H9 (cell line): ENCODE measurements at regions not wholly inside any gene's neighbourhood (a gene's known extent, or its start where the extent isn't known, plus 50 kb on each side); places are given as distances from the start of the nearest gene placed in this dataset.

ENCODE experiments used
- DNase-seq: peaks from one replicate; pipeline ENCODE4 v3.0.0-alpha.2; 2017
- H2AFZ ChIP-seq: one replicate; pipeline ENCODE4 v1.6.1; 2013; ENCODE audit warnings: mild to moderate bottlenecking, low read length, control low read depth, moderate library complexity
- H2AK5ac ChIP-seq: 2 replicates; pipeline ENCODE4 v1.6.1; 2013; ENCODE audit warnings: low read length, control low read depth, mixed read lengths; ENCODE audit not compliant: insufficient read length
- H2BK120ac ChIP-seq: one replicate; pipeline ENCODE4 v1.6.1; 2013; ENCODE audit warnings: low read depth, mild to moderate bottlenecking, low read length, control low read depth, inconsistent platforms; ENCODE audit not compliant: poor library complexity, severe bottlenecking
- H2BK12ac ChIP-seq: 2 replicates; pipeline ENCODE4 v1.6.1; 2013; ENCODE audit warnings: low read length, control low read depth, mixed read lengths, low read depth; ENCODE audit not compliant: insufficient read length
- H2BK15ac ChIP-seq: 2 replicates; pipeline ENCODE4 v1.6.1; 2013; ENCODE audit warnings: low read depth, low read length, control low read depth
- H2BK20ac ChIP-seq: one replicate; pipeline ENCODE4 v1.6.1; 2013; ENCODE audit warnings: low read depth, mild to moderate bottlenecking, low read length, control low read depth, inconsistent platforms; ENCODE audit not compliant: poor library complexity, severe bottlenecking
- H2BK5ac ChIP-seq: 2 replicates; pipeline ENCODE4 v1.6.1; 2013; ENCODE audit warnings: low read length, control low read depth, mixed read lengths; ENCODE audit not compliant: insufficient read length
- H3K14ac ChIP-seq: 2 replicates; pipeline ENCODE4 v1.6.1; 2013; ENCODE audit warnings: low read length, control low read depth; ENCODE audit not compliant: insufficient read depth
- H3K18ac ChIP-seq: 2 replicates; pipeline ENCODE4 v1.6.1; 2013; ENCODE audit warnings: low read depth, mild to moderate bottlenecking, mixed read lengths, low read length, control low read depth; ENCODE audit not compliant: insufficient read length
- H3K23ac ChIP-seq: 2 replicates; pipeline ENCODE4 v1.6.1; 2013; ENCODE audit warnings: low read length, control low read depth, mixed read lengths, low read depth; ENCODE audit not compliant: insufficient read length
- H3K23me2 ChIP-seq: 2 replicates; pipeline ENCODE4 v1.6.1; 2013; ENCODE audit warnings: low read depth, mild to moderate bottlenecking, mixed read lengths, low read length, control low read depth; ENCODE audit not compliant: insufficient read length, poor library complexity, severe bottlenecking
- H3K27ac ChIP-seq: 2 replicates; pipeline ENCODE4 v1.5.1; 2013; ENCODE audit warnings: low read length, control low read depth, mixed read lengths, low read depth; ENCODE audit not compliant: insufficient read length
- H3K27me3 ChIP-seq: 2 replicates; pipeline ENCODE4 v1.6.1; 2013; ENCODE audit warnings: low read length, control low read depth, inconsistent platforms; ENCODE audit not compliant: insufficient read depth
- H3K4ac ChIP-seq: 2 replicates; pipeline ENCODE4 v1.6.1; 2013; ENCODE audit warnings: low read depth, mild to moderate bottlenecking, control low read depth, inconsistent platforms, low read length, moderate library complexity
- H3K4me1 ChIP-seq: 2 replicates; pipeline ENCODE4 v1.6.1; 2013; ENCODE audit warnings: low read length, control low read depth, inconsistent platforms; ENCODE audit not compliant: insufficient read depth
- H3K4me2 ChIP-seq: 2 replicates; pipeline ENCODE4 v1.6.1; 2013; ENCODE audit warnings: low read length, control low read depth, mixed read lengths; ENCODE audit not compliant: insufficient read length, insufficient read depth
- H3K56ac ChIP-seq: 2 replicates; pipeline ENCODE4 v1.6.1; 2013; ENCODE audit warnings: low read depth, mild to moderate bottlenecking, mixed read lengths, low read length, control low read depth; ENCODE audit not compliant: insufficient read length
- H3K79me1 ChIP-seq: 2 replicates; pipeline ENCODE4 v1.6.1; 2013; ENCODE audit warnings: low read depth, mild to moderate bottlenecking, moderate library complexity, low read length, control low read depth, inconsistent platforms; ENCODE audit not compliant: insufficient read depth, poor library complexity, severe bottlenecking
- H3K79me2 ChIP-seq: 2 replicates; pipeline ENCODE4 v1.6.1; 2013; ENCODE audit warnings: low read length, control low read depth, inconsistent platforms; ENCODE audit not compliant: insufficient read depth
- H3K9ac ChIP-seq: 2 replicates; pipeline ENCODE4 v1.6.1; 2013; ENCODE audit warnings: low read length, control low read depth, mixed read lengths; ENCODE audit not compliant: insufficient read length; ENCODE audit errors: extremely low read depth
- H3K9me3 ChIP-seq: one replicate; pipeline ENCODE4 v1.6.1; 2013; ENCODE audit warnings: low read depth, low read length, inconsistent platforms; ENCODE audit not compliant: control insufficient read depth
- H3T11ph ChIP-seq: one replicate; pipeline ENCODE4 v1.6.1; 2013; ENCODE audit warnings: mild to moderate bottlenecking, low read length, control low read depth, inconsistent platforms
- H4K20me1 ChIP-seq: one replicate; pipeline ENCODE4 v1.6.1; 2013; ENCODE audit not compliant: control insufficient read depth, insufficient read length, insufficient read depth
- H4K5ac ChIP-seq: 2 replicates; pipeline ENCODE4 v1.6.1; 2013; ENCODE audit warnings: low read depth, mild to moderate bottlenecking, mixed read lengths, low read length, control low read depth; ENCODE audit not compliant: insufficient read length
- H4K8ac ChIP-seq: replicated peaks from 2 replicates; pipeline ENCODE4 v1.6.1; 2013; ENCODE audit warnings: low read length, control low read depth, mixed read lengths, low read depth; ENCODE audit not compliant: insufficient read length
- H4K91ac ChIP-seq: 2 replicates; pipeline ENCODE4 v1.6.1; 2013; ENCODE audit warnings: low read depth, mild to moderate bottlenecking, moderate library complexity, mixed read lengths, low read length, control low read depth; ENCODE audit not compliant: insufficient read length
- H3K27ac Mint-ChIP-seq, 3 experiments: 2 replicates in 2 of 3; 3 replicates in 1 of 3; pipeline ENCODE4 v1.8.0; 2020 to 2021; ENCODE audit warnings: mixed read lengths in 3 of 3, mild to moderate bottlenecking in 1 of 3, moderate library complexity in 1 of 3
- H3K27me3 Mint-ChIP-seq: 2 replicates; pipeline ENCODE4 v1.8.0; 2021; ENCODE audit warnings: low read depth, mild to moderate bottlenecking, moderate library complexity, mixed read lengths
- H3K36me3 Mint-ChIP-seq, 3 experiments: 2 replicates in 2 of 3; 3 replicates in 1 of 3; pipeline ENCODE4 v1.8.0; 2020 to 2021; ENCODE audit warnings: low read depth in 3 of 3, mixed read lengths in 3 of 3; ENCODE audit not compliant: insufficient read depth in 1 of 3
- H3K4me1 Mint-ChIP-seq, 2 experiments: 2 replicates each; pipeline ENCODE4 v1.8.0; 2020; ENCODE audit warnings: mixed read lengths in 2 of 2
- H3K4me3 Mint-ChIP-seq, 2 experiments: 2 replicates in 1 of 2; 3 replicates in 1 of 2; pipeline ENCODE4 v1.8.0; 2020 to 2021; ENCODE audit warnings: mild to moderate bottlenecking in 2 of 2, mixed read lengths in 2 of 2, moderate library complexity in 1 of 2
- H3K9me3 Mint-ChIP-seq, 2 experiments: 2 replicates in 1 of 2; 3 replicates in 1 of 2; pipeline ENCODE4 v1.8.0; 2020; ENCODE audit warnings: mild to moderate bottlenecking in 2 of 2, mixed read lengths in 2 of 2, moderate library complexity in 1 of 2
- CTCF ChIP-seq: fragments of 200-600 bp; sonication (generic); conservative IDR thresholded peaks from 3 replicates; pipeline ENCODE4 v1.8.0; 2021; ENCODE audit warnings: antibody characterized with exemption, mild to moderate bottlenecking
- WGBS: extraction: QIAGEN DNeasy Blood & Tissue Kit; methylation state at CpG from one replicate; pipeline ENCODE4 v1.1.7; 2013; ENCODE audit warnings: missing lambda C conversion rate, low lambda C conversion rate, mixed read lengths; ENCODE audit not compliant: insufficient read length; ENCODE audit errors: extremely low coverage; 5-methylcytosine and 5-hydroxymethylcytosine counted together

- peak overlapping the region in 2 of 3 experiments; percentile 19 to 38; a peak in 2 of 7 replicates for H3K27ac Mint-ChIP-seq
- H3T11ph ChIP-seq = no peak overlapping the region
- H3K18ac ChIP-seq = no peak overlapping the region
- no peak overlapping the region for H3K4ac ChIP-seq
- no peaks in the 10 kb centered on the region for H3K23me2 ChIP-seq
- no CpG with 5 or more reads among the region's 8 CpGs for WGBS
- H3K56ac ChIP-seq = no peak overlapping the region
- H3K79me1 ChIP-seq = no peaks in the 10 kb centered on the region
- H3K27me3 ChIP-seq = no peaks in the 10 kb centered on the region
- H3K9me3 Mint-ChIP-seq = peaks cover 0 to 2% of the 10 kb centered on the region in 2 experiments; a peak in 4 of 5 replicates
- no peak overlapping the region for H2BK15ac ChIP-seq
- H4K91ac ChIP-seq = no peak overlapping the region
- H2BK20ac ChIP-seq = no peak overlapping the region
- no peak overlapping the region for H2BK120ac ChIP-seq
- no peak for TF ChIP-seq CTCF
- no peaks in the 10 kb centered on the region for H4K20me1 ChIP-seq
- H3K4me1 Mint-ChIP-seq = peaks cover 15 to 16% of the 10 kb centered on the region in 2 experiments
- H2BK12ac ChIP-seq = no peak overlapping the region
- H3K27ac ChIP-seq = no peak overlapping the region
- no peak overlapping the region for H3K4me2 ChIP-seq
- H3K14ac ChIP-seq = no peak overlapping the region
- H3K79me2 ChIP-seq = no peaks in the 10 kb centered on the region
- no peak overlapping the region for H3K4me3 Mint-ChIP-seq
- no peak overlapping the region for H4K8ac ChIP-seq
- peaks cover 0 to 6% (median 0%) of the 10 kb centered on the region in 3 experiments; a peak in 1 of 7 replicates for H3K36me3 Mint-ChIP-seq
- DNase-seq = no peak
- no peaks in the 10 kb centered on the region for H3K4me1 ChIP-seq
- no peak overlapping the region for H2AK5ac ChIP-seq
- no peak overlapping the region for H4K5ac ChIP-seq
- H3K27me3 Mint-ChIP-seq = no peaks in the 10 kb centered on the region
- H3K9me3 ChIP-seq = no peaks in the 10 kb centered on the region
- H2BK5ac ChIP-seq = no peak overlapping the region
- no peak overlapping the region for H3K23ac ChIP-seq
- H3K9ac ChIP-seq = no peak overlapping the region
- no peak overlapping the region for H2AFZ ChIP-seq
Measured at GRCh38 chr12:97118796-97119375, 211.8 kb downstream of the NEDD1 start.
